ENCODE measurements at regions not wholly inside any gene's neighbourhood (a gene's known extent, or its start where the extent isn't known, plus 50 kb on each side); places are given as distances from the start of the nearest gene placed in this dataset.

DNA sequence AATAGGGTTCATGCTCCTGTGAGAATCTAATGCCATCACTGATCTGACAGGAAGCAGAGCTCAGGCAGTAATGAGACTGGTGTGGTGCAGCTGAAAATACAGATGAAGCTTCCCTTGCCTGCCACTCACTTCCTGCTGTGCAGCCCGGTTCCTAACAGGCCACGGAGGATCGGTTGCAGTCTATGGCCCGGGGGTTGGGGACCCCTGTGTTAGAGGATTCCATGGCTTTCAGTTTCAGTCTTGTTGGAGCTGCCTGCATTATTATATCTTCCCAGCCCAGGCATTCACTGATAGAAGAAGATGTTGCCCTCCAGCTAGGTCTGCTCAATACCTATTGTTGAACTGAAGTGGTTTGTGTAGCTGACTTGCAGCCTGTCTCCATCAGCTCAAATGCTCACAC, 1298.8 kb downstream of the TYW1 start:
- intact Hi-C loops (cut with DNase I): no loop called here
- Histone ChIP-seq H3K27ac (no peak overlapping the region), H3K4me3 (replicated peaks in 1 of 3) (no peak overlapping the region), H3K27me3 (no peaks in the 10 kb centered on the region), H3K36me3 (no peaks in the 10 kb centered on the region), H3K4me1 (no peaks in the 10 kb centered on the region), H3K9me3 (no peaks in the 10 kb centered on the region)
- WGBS, 2 donors: 50 to 83% methylated on average over 4 of the region's 4 CpGs
- DNase-seq: no peak
- TF ChIP-seq POLR2A (IDR thresholded peaks at IDR 0.05): no peak
- TF ChIP-seq, protein P1, sequence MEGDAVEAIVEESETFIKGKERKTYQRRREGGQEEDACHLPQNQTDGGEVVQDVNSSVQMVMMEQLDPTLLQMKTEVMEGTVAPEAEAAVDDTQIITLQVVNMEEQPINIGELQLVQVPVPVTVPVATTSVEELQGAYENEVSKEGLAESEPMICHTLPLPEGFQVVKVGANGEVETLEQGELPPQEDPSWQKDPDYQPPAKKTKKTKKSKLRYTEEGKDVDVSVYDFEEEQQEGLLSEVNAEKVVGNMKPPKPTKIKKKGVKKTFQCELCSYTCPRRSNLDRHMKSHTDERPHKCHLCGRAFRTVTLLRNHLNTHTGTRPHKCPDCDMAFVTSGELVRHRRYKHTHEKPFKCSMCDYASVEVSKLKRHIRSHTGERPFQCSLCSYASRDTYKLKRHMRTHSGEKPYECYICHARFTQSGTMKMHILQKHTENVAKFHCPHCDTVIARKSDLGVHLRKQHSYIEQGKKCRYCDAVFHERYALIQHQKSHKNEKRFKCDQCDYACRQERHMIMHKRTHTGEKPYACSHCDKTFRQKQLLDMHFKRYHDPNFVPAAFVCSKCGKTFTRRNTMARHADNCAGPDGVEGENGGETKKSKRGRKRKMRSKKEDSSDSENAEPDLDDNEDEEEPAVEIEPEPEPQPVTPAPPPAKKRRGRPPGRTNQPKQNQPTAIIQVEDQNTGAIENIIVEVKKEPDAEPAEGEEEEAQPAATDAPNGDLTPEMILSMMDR (IDR thresholded peaks at IDR 0.05): no peak

DNA sequence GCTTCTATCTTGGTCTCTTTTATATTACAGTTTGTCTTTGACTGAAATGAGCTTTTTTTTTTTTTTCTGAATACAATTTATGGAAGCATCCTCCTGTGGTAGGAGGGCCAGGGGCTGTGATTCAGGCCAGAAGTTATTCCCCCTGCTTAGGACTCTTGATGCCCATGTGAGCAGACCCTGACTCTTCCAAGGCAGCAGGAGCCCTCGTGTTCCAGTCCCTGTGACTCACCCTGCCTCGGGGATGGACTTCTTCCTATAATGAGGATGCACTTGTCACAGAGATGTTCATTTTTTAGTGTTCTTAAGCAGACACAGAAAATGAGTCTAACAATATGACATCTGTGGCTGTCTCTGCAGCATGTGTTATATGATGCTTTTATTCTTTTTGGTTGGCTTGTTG, 1293.7 kb upstream of the AUTS2 start:
- WGBS, 2 donors: 74 to 81% methylated on average over 2 of the region's 2 CpGs
- Histone ChIP-seq H3K9me3 (no peaks in the 10 kb centered on the region), H3K36me3 (no peaks in the 10 kb centered on the region), H3K27me3 (no peaks in the 10 kb centered on the region), H3K4me1 (no peaks in the 10 kb centered on the region), H3K27ac (no peak overlapping the region), H3K4me3 (replicated peaks in 1 of 3) (no peak overlapping the region)
- DNase-seq: no peak
- intact Hi-C loops (cut with DNase I): no loop called here
- TF ChIP-seq, protein P1 (IDR thresholded peaks at IDR 0.05): no peak
- no peak for TF ChIP-seq POLR2A (IDR thresholded peaks at IDR 0.05)

DNA sequence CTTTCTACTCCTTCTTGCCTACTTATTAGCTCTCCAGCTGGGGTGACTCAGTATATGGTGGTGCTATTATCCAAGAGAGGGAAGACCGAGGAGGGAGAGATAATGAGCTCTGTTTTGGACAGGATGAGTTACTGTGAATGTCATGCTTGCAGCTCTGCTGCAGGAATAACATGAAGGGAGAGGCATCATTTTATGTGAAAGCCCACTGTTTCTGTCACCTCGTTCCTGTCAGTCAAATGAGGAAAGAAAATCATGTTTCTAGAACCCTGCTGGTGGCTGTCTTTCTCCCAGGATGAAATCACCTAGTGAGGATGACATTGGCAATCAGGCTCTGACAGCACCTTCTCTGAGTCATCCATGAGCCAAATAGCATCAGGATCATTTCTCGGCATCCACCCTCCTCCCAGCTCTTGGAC, 1291.6 kb upstream of the AUTS2 start:
- H3K4me1 ChIP-seq: no peaks in the 10 kb centered on the region
- H3K27me3 ChIP-seq: no peaks in the 10 kb centered on the region
- no peak for TF ChIP-seq POLR2A (IDR thresholded peaks at IDR 0.05)
- TF ChIP-seq, protein P1 (IDR thresholded peaks at IDR 0.05): no peak
- no peak for DNase-seq
- intact Hi-C loops (cut with DNase I): no loop called here
- H3K9me3 ChIP-seq: no peaks in the 10 kb centered on the region
- H3K4me3 ChIP-seq (replicated peaks in 1 of 3): no peak overlapping the region
- WGBS, 2 donors: 70 to 80% methylated on average over 3 of the region's 3 CpGs
- no peaks in the 10 kb centered on the region for H3K36me3 ChIP-seq
- no peak overlapping the region for H3K27ac ChIP-seq

DNA sequence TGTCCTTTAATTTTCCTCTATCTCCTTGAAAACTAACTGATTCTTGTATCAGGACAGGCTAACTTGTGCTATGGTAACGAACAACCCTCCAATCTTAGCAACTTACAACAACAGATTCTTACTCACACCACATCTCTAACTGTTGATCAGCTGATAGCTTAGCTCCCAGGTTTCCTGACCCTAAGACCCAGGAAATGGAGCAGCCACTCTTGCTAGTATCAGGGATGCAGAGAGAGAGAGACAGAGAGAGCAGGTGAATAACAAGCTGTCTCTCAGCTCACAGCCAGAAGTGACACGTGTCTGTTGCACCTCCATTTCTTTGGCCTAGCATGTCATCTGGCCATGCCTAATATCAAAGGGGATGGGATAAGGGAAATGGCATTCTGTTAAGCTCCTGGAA, 1289.0 kb upstream of the AUTS2 start:
- WGBS, 2 donors: 93 to 99% methylated on average over 2 of the region's 2 CpGs
- Histone ChIP-seq H3K4me3 (replicated peaks in 1 of 3) (no peak overlapping the region), H3K27ac (no peak overlapping the region), H3K4me1 (no peaks in the 10 kb centered on the region), H3K27me3 (no peaks in the 10 kb centered on the region), H3K36me3 (no peaks in the 10 kb centered on the region), H3K9me3 (no peaks in the 10 kb centered on the region)
- intact Hi-C loops (cut with DNase I): no loop called here
- no peak for DNase-seq
- TF ChIP-seq, protein P1 (IDR thresholded peaks at IDR 0.05): no peak
- no peak for TF ChIP-seq POLR2A (IDR thresholded peaks at IDR 0.05)

DNA sequence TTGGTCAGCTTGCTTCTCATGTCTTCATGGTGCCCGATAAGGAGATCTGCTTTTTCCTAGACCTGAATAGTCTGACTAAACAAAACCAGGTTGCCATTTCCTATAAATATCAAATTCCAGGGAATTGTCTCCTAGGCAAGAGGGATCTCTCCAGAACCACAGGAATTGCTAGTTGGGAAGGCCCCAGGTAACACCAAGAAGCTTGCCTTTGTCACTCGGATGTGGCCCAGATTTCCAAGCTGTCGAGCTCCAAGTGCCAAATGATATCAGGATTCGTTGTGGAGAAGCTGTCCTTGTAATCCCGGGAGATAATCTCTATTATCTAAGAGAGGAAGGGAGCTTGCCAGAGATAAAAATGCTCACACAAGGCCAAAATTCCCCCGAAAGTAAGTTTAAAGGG, 1288.5 kb upstream of the AUTS2 start:
- WGBS, 2 donors: 64 to 66% methylated on average over 6 of the region's 6 CpGs
- no peak for DNase-seq
- intact Hi-C loops (cut with DNase I): no loop called here
- H3K4me3 ChIP-seq (replicated peaks in 1 of 3): no peak overlapping the region
- no peaks in the 10 kb centered on the region for H3K36me3 ChIP-seq
- no peaks in the 10 kb centered on the region for H3K27me3 ChIP-seq
- TF ChIP-seq POLR2A (IDR thresholded peaks at IDR 0.05): no peak
- TF ChIP-seq, protein P1 (IDR thresholded peaks at IDR 0.05): no peak
- H3K4me1 ChIP-seq: no peaks in the 10 kb centered on the region
- H3K27ac ChIP-seq: no peak overlapping the region
- H3K9me3 ChIP-seq: no peaks in the 10 kb centered on the region
